Endothelial cell of umbilical vein (primary cell): ENCODE measurements at regions not wholly inside any gene's neighbourhood (a gene's known extent, or its start where the extent isn't known, plus 50 kb on each side); places are given as distances from the start of the nearest gene placed in this dataset.
"Not testable (repeated sequence)": the region's sequence is repeated elsewhere in the genome, so short reads cannot be mapped to it uniquely, and the experiment has no call there.

Experiments used
- EZH2 ChIP-seq: IDR thresholded peaks from 2 replicates; pipeline ENCODE4 v1.6.1; 2012; ENCODE audit warnings: borderline replicate concordance, low read depth, mild to moderate bottlenecking, moderate library complexity, low read length, inconsistent platforms; ENCODE audit not compliant: severe bottlenecking
- FOS ChIP-seq: IDR thresholded peaks from 2 replicates; pipeline ENCODE4 v1.6.1; 2011; ENCODE audit warnings: mild to moderate bottlenecking, low read length, moderate library complexity, borderline replicate concordance; ENCODE audit not compliant: insufficient read depth
- TF ChIP-seq, protein P1 (sequence below): IDR thresholded peaks from 2 replicates; pipeline ENCODE4 v1.6.1; 2011; ENCODE audit not compliant: insufficient read depth, insufficient read length
- TF ChIP-seq, protein P2 (sequence below), 2 donors: IDR thresholded peaks; 1 replicate in 1 of 2; 2 replicates in 1 of 2; pipeline ENCODE4 v1.5.1; 2011; ENCODE audit warnings: low read length in 2 of 2, mild to moderate bottlenecking in 2 of 2, moderate library complexity in 2 of 2, control low read depth in 1 of 2, inconsistent platforms in 1 of 2, low read depth in 1 of 2; ENCODE audit not compliant: insufficient read depth in 1 of 2; ENCODE audit errors: extremely low read depth in 1 of 2

DNA sequence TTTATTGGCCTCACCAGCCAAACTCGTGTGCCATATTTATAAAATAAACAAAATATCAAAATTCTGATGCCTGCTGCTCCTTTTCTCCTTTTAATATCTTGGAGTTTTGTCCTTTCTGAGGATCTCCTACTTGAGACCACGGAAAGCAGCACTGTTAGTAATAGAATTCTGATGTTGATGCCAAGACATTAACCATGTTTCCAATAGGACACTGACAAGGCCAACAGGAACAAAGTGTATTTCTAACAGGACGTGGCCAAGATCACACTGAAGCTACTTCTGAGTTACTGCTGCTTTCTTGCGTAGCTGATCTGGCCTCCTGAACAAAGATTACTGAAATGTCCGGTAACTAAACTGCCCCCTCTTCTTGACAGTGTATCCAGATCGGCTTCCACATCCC lies 848.5 kb downstream of the TTLL7 start:
- TF ChIP-seq FOS, EZH2: not testable (repeated sequence)
- TF ChIP-seq, protein P1, sequence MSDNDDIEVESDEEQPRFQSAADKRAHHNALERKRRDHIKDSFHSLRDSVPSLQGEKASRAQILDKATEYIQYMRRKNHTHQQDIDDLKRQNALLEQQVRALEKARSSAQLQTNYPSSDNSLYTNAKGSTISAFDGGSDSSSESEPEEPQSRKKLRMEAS, result not testable (repeated sequence)
- TF ChIP-seq, protein P2, sequence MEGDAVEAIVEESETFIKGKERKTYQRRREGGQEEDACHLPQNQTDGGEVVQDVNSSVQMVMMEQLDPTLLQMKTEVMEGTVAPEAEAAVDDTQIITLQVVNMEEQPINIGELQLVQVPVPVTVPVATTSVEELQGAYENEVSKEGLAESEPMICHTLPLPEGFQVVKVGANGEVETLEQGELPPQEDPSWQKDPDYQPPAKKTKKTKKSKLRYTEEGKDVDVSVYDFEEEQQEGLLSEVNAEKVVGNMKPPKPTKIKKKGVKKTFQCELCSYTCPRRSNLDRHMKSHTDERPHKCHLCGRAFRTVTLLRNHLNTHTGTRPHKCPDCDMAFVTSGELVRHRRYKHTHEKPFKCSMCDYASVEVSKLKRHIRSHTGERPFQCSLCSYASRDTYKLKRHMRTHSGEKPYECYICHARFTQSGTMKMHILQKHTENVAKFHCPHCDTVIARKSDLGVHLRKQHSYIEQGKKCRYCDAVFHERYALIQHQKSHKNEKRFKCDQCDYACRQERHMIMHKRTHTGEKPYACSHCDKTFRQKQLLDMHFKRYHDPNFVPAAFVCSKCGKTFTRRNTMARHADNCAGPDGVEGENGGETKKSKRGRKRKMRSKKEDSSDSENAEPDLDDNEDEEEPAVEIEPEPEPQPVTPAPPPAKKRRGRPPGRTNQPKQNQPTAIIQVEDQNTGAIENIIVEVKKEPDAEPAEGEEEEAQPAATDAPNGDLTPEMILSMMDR (IDR thresholded peaks at IDR 0.05; ENCODE audit: extremely low read depth in 1 of 2, insufficient read depth in 1 of 2, low read depth in 1 of 2, low read length in 2 of 2), result not testable (repeated sequence)
